Fibroblast of lung (primary cell): ENCODE measurements at regions not wholly inside any gene's neighbourhood (a gene's known extent, or its start where the extent isn't known, plus 50 kb on each side); places are given as distances from the start of the nearest gene placed in this dataset.

Source experiments
- CTCF ChIP-seq, 2 donors: IDR thresholded peaks in 1 of 2; conservative IDR thresholded peaks in 1 of 2; 1 replicate in 1 of 2; 2 replicates in 1 of 2; pipeline ENCODE4 v1.5.1; 2011 to 2012; ENCODE audit warnings: low read length in 2 of 2, control low read depth in 1 of 2, inconsistent platforms in 1 of 2, low read depth in 1 of 2, mild to moderate bottlenecking in 1 of 2
- EZH2 ChIP-seq: IDR thresholded peaks from 2 replicates; pipeline ENCODE4 v1.5.1; 2012; ENCODE audit warnings: low read length, control low read depth, mild to moderate bottlenecking; ENCODE audit errors: missing control alignments

DNA sequence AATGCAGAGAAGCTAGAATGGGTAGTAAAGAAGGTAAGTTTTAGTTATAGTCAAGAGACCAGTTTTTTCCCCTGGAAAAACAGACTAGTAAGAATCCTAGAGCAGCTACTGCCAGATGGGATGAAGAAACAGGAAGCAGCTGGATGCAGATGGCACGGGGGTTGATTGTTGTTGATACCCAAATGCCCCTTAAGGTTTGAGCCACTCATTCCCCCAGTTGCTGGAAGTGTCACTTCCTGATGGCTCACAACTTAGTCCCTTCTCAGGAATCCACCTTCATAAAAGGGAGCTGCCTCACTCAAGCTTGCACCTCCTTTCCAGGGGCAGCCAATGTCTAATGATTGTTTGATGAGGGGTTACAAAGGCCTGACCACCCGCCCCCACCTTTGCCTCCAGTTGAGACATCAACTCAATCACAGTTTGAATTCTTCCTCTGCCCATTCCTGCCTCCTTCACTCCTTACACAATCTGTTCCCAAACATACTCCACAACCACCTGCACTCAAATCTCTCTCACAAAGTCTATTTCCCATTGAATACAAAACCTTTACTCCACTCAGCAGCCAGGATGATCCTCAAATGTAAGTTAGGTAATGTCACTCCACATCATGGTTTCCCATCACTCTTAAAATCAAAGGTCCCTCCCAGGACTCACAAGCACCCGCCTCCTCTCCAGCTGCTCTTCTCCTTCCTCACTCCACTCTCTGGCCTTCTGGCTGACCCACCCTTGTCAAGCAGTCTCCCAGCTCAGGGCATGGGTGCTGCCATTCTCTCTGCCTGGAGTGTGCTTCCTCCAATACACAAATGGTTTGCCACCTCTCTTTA lies 450.1 kb upstream of the THBS1 start:
- TF ChIP-seq CTCF (conservative IDR thresholded peaks at IDR 0.05 in 1 of 2, IDR thresholded peaks at IDR 0.05 in 1 of 2; ENCODE audit: low read depth in 1 of 2, low read length in 2 of 2) (no peak), EZH2 (no peak)
